ENCODE measurements at regions not wholly inside any gene's neighbourhood (a gene's known extent, or its start where the extent isn't known, plus 50 kb on each side); places are given as distances from the start of the nearest gene placed in this dataset.

- no peak for DNase-seq (ENCODE audit: low read depth)
Measured at GRCh38 chr17:79539944-79540705, 70.7 kb downstream of the RBFOX3 start.

- DNase-seq (ENCODE audit: low read depth) = no peak
Measured at GRCh38 chr17:79538291-79538690, 72.6 kb downstream of the RBFOX3 start.

GRCh38 chr17:79537686-79538085 lies 73.2 kb downstream of the RBFOX3 start:
- no peak for DNase-seq (ENCODE audit: low read depth)

GRCh38 chr17:79537061-79537460 lies 73.8 kb downstream of the RBFOX3 start:
- DNase-seq (ENCODE audit: low read depth) = no peak

- DNase-seq (ENCODE audit: low read depth) = no peak
Measured at GRCh38 chr17:79536212-79536840, 74.5 kb downstream of the RBFOX3 start.

GRCh38 chr17:79535728-79536025 lies 75.2 kb downstream of the RBFOX3 start:
- no peak for DNase-seq (ENCODE audit: low read depth)

- DNase-seq (ENCODE audit: low read depth) = no peak
Measured at GRCh38 chr17:79534851-79535727, 75.8 kb downstream of the RBFOX3 start.

- no peak for DNase-seq (ENCODE audit: low read depth)
Measured at GRCh38 chr17:79534111-79534510, 76.7 kb downstream of the RBFOX3 start.

GRCh38 chr17:79533116-79533515 lies 77.7 kb downstream of the RBFOX3 start:
- DNase-seq (ENCODE audit: low read depth) = no peak

- no peak for DNase-seq (ENCODE audit: low read depth)
Measured at GRCh38 chr17:79532107-79532790, 78.6 kb downstream of the RBFOX3 start.

GRCh38 chr17:79531191-79532095 lies 79.4 kb downstream of the RBFOX3 start:
- no peak for DNase-seq (ENCODE audit: low read depth)

- no peak for DNase-seq (ENCODE audit: low read depth)
Measured at GRCh38 chr17:79530361-79531105, 80.3 kb downstream of the RBFOX3 start.

- no peak for DNase-seq (ENCODE audit: low read depth)
Measured at GRCh38 chr17:79529661-79530081, 81.2 kb downstream of the RBFOX3 start.

- no peak for DNase-seq (ENCODE audit: low read depth)
Measured at GRCh38 chr17:79528592-79529125, 82.2 kb downstream of the RBFOX3 start.

- DNase-seq (ENCODE audit: low read depth) = no peak
Measured at GRCh38 chr17:79527306-79527705, 83.5 kb downstream of the RBFOX3 start.

GRCh38 chr17:79525793-79526677 lies 84.8 kb downstream of the RBFOX3 start:
- no peak for DNase-seq (ENCODE audit: low read depth)

- DNase-seq (ENCODE audit: low read depth) = no peak
Measured at GRCh38 chr17:79524213-79525187, 86.4 kb downstream of the RBFOX3 start.

- no peak for DNase-seq (ENCODE audit: low read depth)
Measured at GRCh38 chr17:79522414-79522813, 88.4 kb downstream of the RBFOX3 start.

Data from RPMI7951 (cell line).